ENCODE measurements at regions not wholly inside any gene's neighbourhood (a gene's known extent, or its start where the extent isn't known, plus 50 kb on each side); places are given as distances from the start of the nearest gene placed in this dataset.

- no peak overlapping the region for H3K4me3 Mint-ChIP-seq
These were observed 101.8 kb upstream of the NPY2R start for GRCh38 chr4:155106629-155107028.

DNA sequence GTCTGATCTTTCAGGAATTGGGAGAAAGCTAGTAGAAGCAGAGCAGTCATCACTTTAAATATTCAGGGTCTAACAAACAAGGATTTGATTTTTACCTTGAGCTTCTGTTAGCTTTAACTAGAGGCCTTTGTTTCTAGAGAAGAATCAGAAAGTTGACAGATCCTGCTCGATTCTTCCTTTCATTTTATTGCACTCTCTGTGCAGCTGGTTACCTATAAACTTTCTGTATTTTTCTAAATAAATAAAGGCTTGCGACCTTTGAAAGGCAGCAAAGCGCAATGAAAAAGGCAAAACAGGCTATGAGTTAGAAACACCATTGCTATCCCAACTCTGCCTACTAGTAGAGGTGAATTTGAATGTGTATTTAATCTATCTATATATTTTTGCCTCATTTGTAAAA lies 101.4 kb upstream of the NPY2R start:
- no peaks in the 10 kb centered on the region for H3K27me3 ChIP-seq (ENCODE audit: control insufficient read depth, insufficient read depth, low read length)
- peaks cover 0 to 5% (median 0%) of the 10 kb centered on the region in 7 donors for H3K9me3 Mint-ChIP-seq
- no peak overlapping the region for H3K27ac ChIP-seq (ENCODE audit: insufficient read depth, low read length, poor library complexity, severe bottlenecking)
- no peak overlapping the region for H3K27ac Mint-ChIP-seq
- DNase-seq (no peak), ATAC-seq (ENCODE audit: low read depth in 2 of 2) (no peak)
- H3K4me1 Mint-ChIP-seq: no peaks in the 10 kb centered on the region
- H3K4me3 Mint-ChIP-seq: no peak overlapping the region
- H3K27me3 Mint-ChIP-seq: no peaks in the 10 kb centered on the region
- H3K4me3 ChIP-seq (ENCODE audit: low read depth, low read length): no peak overlapping the region
- no peaks in the 10 kb centered on the region for H3K9me3 ChIP-seq (ENCODE audit: control insufficient read depth in 2 of 2, low read length in 2 of 2)
- no peaks in the 10 kb centered on the region for H3K4me1 ChIP-seq (ENCODE audit: control insufficient read depth, insufficient read depth, low read length, poor library complexity, severe bottlenecking)
- no peaks in the 10 kb centered on the region for H3K36me3 Mint-ChIP-seq
- H3K36me3 ChIP-seq (ENCODE audit: control insufficient read depth, insufficient read depth, low read length): no peaks in the 10 kb centered on the region

More at GRCh38 chr4:155106629-155107028, 101.8 kb upstream of the NPY2R start:
- Histone ChIP-seq H3K4me1 (ENCODE audit: control insufficient read depth, insufficient read depth, low read length, poor library complexity, severe bottlenecking) (no peaks in the 10 kb centered on the region), H3K4me3 (ENCODE audit: low read depth, low read length) (no peak overlapping the region), H3K27ac (ENCODE audit: insufficient read depth, low read length, poor library complexity, severe bottlenecking) (no peak overlapping the region), H3K36me3 (ENCODE audit: control insufficient read depth, insufficient read depth, low read length) (no peaks in the 10 kb centered on the region), H3K27me3 (ENCODE audit: control insufficient read depth, insufficient read depth, low read length) (no peaks in the 10 kb centered on the region), H3K9me3 (ENCODE audit: control insufficient read depth in 2 of 2, low read length in 2 of 2) (no peaks in the 10 kb centered on the region)
- Mint-ChIP-seq H3K27ac (no peak overlapping the region), H3K36me3 (no peaks in the 10 kb centered on the region), H3K9me3 (peaks cover 0 to 5% (median 0%) of the 10 kb centered on the region in 7 donors), H3K27me3 (no peaks in the 10 kb centered on the region), H3K4me1 (no peaks in the 10 kb centered on the region)
- ATAC-seq (ENCODE audit: low read depth in 2 of 2) (no peak), DNase-seq (no peak)

DNA sequence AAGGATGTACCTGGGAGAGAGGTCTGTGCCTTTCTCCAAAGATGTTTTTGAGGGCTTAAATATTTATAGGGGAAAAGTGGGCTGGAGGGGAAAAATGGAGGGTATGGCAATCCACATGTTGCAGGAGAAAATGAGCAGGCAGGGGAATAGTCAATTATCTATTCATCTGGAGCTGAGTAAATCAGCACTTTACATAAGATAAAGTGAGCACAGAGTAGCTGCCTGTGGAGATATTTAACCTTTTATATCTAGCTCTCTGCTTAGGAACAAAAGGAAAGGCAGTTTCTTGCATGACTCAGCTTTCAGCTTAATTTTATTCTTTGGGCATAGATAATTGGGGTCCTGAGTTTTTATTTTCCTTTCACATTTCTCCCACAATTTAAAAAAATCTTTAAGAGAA lies 93.6 kb upstream of the NPY2R start:
- Mint-ChIP-seq H3K4me1 (no peaks in the 10 kb centered on the region), H3K27ac (no peak overlapping the region), H3K36me3 (no peaks in the 10 kb centered on the region), H3K9me3 (peaks cover 0 to 9% (median 0%) of the 10 kb centered on the region in 7 donors), H3K4me3 (no peak overlapping the region), H3K27me3 (no peaks in the 10 kb centered on the region)
- no peak for DNase-seq
- ATAC-seq (ENCODE audit: low read depth in 2 of 2): no peak
- Histone ChIP-seq H3K4me3 (ENCODE audit: low read depth, low read length) (no peak overlapping the region), H3K27me3 (ENCODE audit: control insufficient read depth, insufficient read depth, low read length) (no peaks in the 10 kb centered on the region), H3K9me3 (ENCODE audit: control insufficient read depth in 2 of 2, low read length in 2 of 2) (no peaks in the 10 kb centered on the region), H3K36me3 (ENCODE audit: control insufficient read depth, insufficient read depth, low read length) (no peaks in the 10 kb centered on the region), H3K4me1 (ENCODE audit: control insufficient read depth, insufficient read depth, low read length, poor library complexity, severe bottlenecking) (no peaks in the 10 kb centered on the region), H3K27ac (ENCODE audit: insufficient read depth, low read length, poor library complexity, severe bottlenecking) (no peak overlapping the region)

DNA sequence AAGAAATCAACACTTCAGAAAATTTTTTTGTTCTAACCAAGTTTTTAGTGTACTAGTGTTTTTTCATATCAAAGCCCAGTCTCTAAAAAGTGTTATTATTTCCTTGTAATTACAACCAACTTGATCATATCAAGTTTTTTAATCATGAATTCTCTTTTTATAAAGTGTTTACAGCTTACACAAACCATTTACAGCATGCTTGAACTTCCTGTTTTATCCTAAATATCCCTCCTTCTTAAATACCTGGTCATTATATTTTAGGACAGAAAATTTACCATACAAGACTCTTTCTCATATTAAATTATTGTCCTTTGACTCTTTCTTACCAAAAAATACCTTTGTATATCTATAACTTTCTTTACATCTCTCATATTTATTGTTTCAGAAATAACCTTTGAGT lies 89.4 kb upstream of the NPY2R start:
- no peak overlapping the region for H3K27ac ChIP-seq (ENCODE audit: insufficient read depth, low read length, poor library complexity, severe bottlenecking)
- Mint-ChIP-seq H3K27me3 (no peaks in the 10 kb centered on the region), H3K27ac (no peak overlapping the region), H3K9me3 (peaks cover 0 to 3% (median 0%) of the 10 kb centered on the region in 7 donors), H3K4me3 (no peak overlapping the region), H3K4me1 (no peaks in the 10 kb centered on the region), H3K36me3 (no peaks in the 10 kb centered on the region)
- DNase-seq (no peak), ATAC-seq (ENCODE audit: low read depth in 2 of 2) (no peak)
- H3K4me3 ChIP-seq (ENCODE audit: low read depth, low read length): no peak overlapping the region
- no peaks in the 10 kb centered on the region for H3K4me1 ChIP-seq (ENCODE audit: control insufficient read depth, insufficient read depth, low read length, poor library complexity, severe bottlenecking)
- no peaks in the 10 kb centered on the region for H3K9me3 ChIP-seq (ENCODE audit: control insufficient read depth in 2 of 2, low read length in 2 of 2)
- no peaks in the 10 kb centered on the region for H3K27me3 ChIP-seq (ENCODE audit: control insufficient read depth, insufficient read depth, low read length)
- H3K36me3 ChIP-seq (ENCODE audit: control insufficient read depth, insufficient read depth, low read length): no peaks in the 10 kb centered on the region

DNA sequence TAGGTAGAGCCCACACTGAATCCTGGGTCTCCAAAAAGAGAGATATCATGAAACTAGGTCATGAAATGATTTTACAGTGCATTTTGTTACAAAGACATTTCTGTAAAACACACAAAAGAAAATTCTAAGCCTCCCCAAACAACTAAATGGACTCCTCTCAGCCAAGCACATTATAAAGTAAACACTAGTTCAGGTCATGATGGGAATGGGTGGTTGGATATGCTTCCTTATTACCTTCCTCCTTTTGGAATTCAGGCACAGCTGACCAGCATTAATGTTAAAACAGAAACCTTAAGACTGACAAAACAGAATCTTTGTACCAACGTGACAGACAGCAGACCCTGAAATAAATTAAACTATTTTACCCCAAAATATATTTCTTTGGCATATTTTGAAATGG lies 87.9 kb upstream of the NPY2R start:
- Mint-ChIP-seq H3K27me3 (no peaks in the 10 kb centered on the region), H3K36me3 (no peaks in the 10 kb centered on the region)

GRCh38 chr4:155122382-155122781 lies 86.1 kb upstream of the NPY2R start:
- H3K27ac Mint-ChIP-seq: no peak overlapping the region
- H3K9me3 Mint-ChIP-seq: peaks cover 0 to 3% (median 0%) of the 10 kb centered on the region in 7 donors
- no peak for ATAC-seq (ENCODE audit: low read depth in 2 of 2)

More for the DNA sequence above, 87.9 kb upstream of the NPY2R start:
- H3K4me3 Mint-ChIP-seq: no peak overlapping the region
- Histone ChIP-seq H3K4me1 (ENCODE audit: control insufficient read depth, insufficient read depth, low read length, poor library complexity, severe bottlenecking) (no peaks in the 10 kb centered on the region), H3K9me3 (ENCODE audit: control insufficient read depth in 2 of 2, low read length in 2 of 2) (no peaks in the 10 kb centered on the region), H3K36me3 (ENCODE audit: control insufficient read depth, insufficient read depth, low read length) (no peaks in the 10 kb centered on the region), H3K27ac (ENCODE audit: insufficient read depth, low read length, poor library complexity, severe bottlenecking) (no peak overlapping the region), H3K4me3 (ENCODE audit: low read depth, low read length) (no peak overlapping the region), H3K27me3 (ENCODE audit: control insufficient read depth, insufficient read depth, low read length) (no peaks in the 10 kb centered on the region)
- no peak for ATAC-seq (ENCODE audit: low read depth in 2 of 2)
- DNase-seq: no peak
- H3K27ac Mint-ChIP-seq: no peak overlapping the region
- H3K9me3 Mint-ChIP-seq: peaks cover 0 to 3% (median 0%) of the 10 kb centered on the region in 7 donors
- H3K4me1 Mint-ChIP-seq: no peaks in the 10 kb centered on the region

DNA sequence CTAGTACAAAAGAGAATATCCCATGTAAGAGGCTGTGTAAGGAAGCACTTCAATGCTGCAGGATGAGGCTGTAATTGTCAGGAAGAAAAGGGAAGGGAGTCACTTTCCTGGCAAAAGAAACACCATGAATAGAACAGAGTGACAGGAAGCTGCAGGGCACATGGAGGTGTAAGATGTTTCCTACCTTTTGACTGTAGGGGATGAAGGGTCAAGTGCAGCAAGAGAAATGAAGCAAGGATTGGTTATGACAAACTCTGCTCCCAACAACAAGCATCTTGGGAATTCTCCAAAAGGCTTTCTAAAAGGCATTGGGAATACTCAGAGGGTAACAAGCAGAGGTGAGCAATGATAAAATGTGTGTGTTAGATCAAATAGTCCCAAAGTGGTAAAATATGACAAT lies 74.3 kb upstream of the NPY2R start:
- no peak overlapping the region for H3K4me3 Mint-ChIP-seq
- peaks cover 0 to 10% (median 2%) of the 10 kb centered on the region in 7 donors for H3K9me3 Mint-ChIP-seq
- no peak overlapping the region for H3K27ac Mint-ChIP-seq
- H3K4me3 ChIP-seq (ENCODE audit: low read depth, low read length): no peak overlapping the region
- H3K36me3 ChIP-seq (ENCODE audit: control insufficient read depth, insufficient read depth, low read length): no peaks in the 10 kb centered on the region
- no peaks in the 10 kb centered on the region for H3K4me1 Mint-ChIP-seq
- no peak for DNase-seq
- H3K4me1 ChIP-seq (ENCODE audit: control insufficient read depth, insufficient read depth, low read length, poor library complexity, severe bottlenecking): no peaks in the 10 kb centered on the region
- H3K9me3 ChIP-seq (ENCODE audit: control insufficient read depth in 2 of 2, low read length in 2 of 2): no peaks in the 10 kb centered on the region
- no peak overlapping the region for H3K27ac ChIP-seq (ENCODE audit: insufficient read depth, low read length, poor library complexity, severe bottlenecking)
- no peaks in the 10 kb centered on the region for H3K27me3 Mint-ChIP-seq
- no peaks in the 10 kb centered on the region for H3K36me3 Mint-ChIP-seq
- no peaks in the 10 kb centered on the region for H3K27me3 ChIP-seq (ENCODE audit: control insufficient read depth, insufficient read depth, low read length)
- ATAC-seq (ENCODE audit: low read depth in 2 of 2): no peak

More at GRCh38 chr4:155122382-155122781, 86.1 kb upstream of the NPY2R start:
- H3K36me3 ChIP-seq (ENCODE audit: control insufficient read depth, insufficient read depth, low read length): no peaks in the 10 kb centered on the region
- no peaks in the 10 kb centered on the region for H3K9me3 ChIP-seq (ENCODE audit: control insufficient read depth in 2 of 2, low read length in 2 of 2)
- no peaks in the 10 kb centered on the region for H3K4me1 Mint-ChIP-seq
- H3K4me3 ChIP-seq (ENCODE audit: low read depth, low read length): no peak overlapping the region
- no peaks in the 10 kb centered on the region for H3K36me3 Mint-ChIP-seq
- no peaks in the 10 kb centered on the region for H3K27me3 Mint-ChIP-seq
- DNase-seq: no peak
- H3K4me3 Mint-ChIP-seq: no peak overlapping the region
- H3K27ac ChIP-seq (ENCODE audit: insufficient read depth, low read length, poor library complexity, severe bottlenecking): no peak overlapping the region
- H3K27me3 ChIP-seq (ENCODE audit: control insufficient read depth, insufficient read depth, low read length): no peaks in the 10 kb centered on the region
- no peaks in the 10 kb centered on the region for H3K4me1 ChIP-seq (ENCODE audit: control insufficient read depth, insufficient read depth, low read length, poor library complexity, severe bottlenecking)

GRCh38 chr4:155140889-155141288 lies 67.5 kb upstream of the NPY2R start:
- no peaks in the 10 kb centered on the region for H3K9me3 ChIP-seq (ENCODE audit: control insufficient read depth in 2 of 2, low read length in 2 of 2)
- H3K4me3 ChIP-seq (ENCODE audit: low read depth, low read length): no peak overlapping the region
- Mint-ChIP-seq H3K4me3 (no peak overlapping the region), H3K27ac (no peak overlapping the region), H3K27me3 (no peaks in the 10 kb centered on the region), H3K9me3 (peaks cover 0 to 6% (median 0%) of the 10 kb centered on the region in 7 donors), H3K4me1 (no peaks in the 10 kb centered on the region), H3K36me3 (no peaks in the 10 kb centered on the region)
- no peaks in the 10 kb centered on the region for H3K4me1 ChIP-seq (ENCODE audit: control insufficient read depth, insufficient read depth, low read length, poor library complexity, severe bottlenecking)
- H3K27ac ChIP-seq (ENCODE audit: insufficient read depth, low read length, poor library complexity, severe bottlenecking): no peak overlapping the region
- ATAC-seq (ENCODE audit: low read depth in 2 of 2) (no peak), DNase-seq (no peak)
- no peaks in the 10 kb centered on the region for H3K27me3 ChIP-seq (ENCODE audit: control insufficient read depth, insufficient read depth, low read length)
- H3K36me3 ChIP-seq (ENCODE audit: control insufficient read depth, insufficient read depth, low read length): no peaks in the 10 kb centered on the region

Measured in CD4-positive, CD25-positive, alpha-beta regulatory T cell (primary cell).